GM12878 (cell line): ENCODE measurements at regions not wholly inside any gene's neighbourhood (a gene's known extent, or its start where the extent isn't known, plus 50 kb on each side); places are given as distances from the start of the nearest gene placed in this dataset.

ENCODE experiments used
- BCL11A ChIP-seq: IDR thresholded peaks from 2 replicates; pipeline ENCODE4 v1.6.1; 2011; ENCODE audit warnings: low read depth, low read length
- CEBPB ChIP-seq, 2 experiments: fragments of 150-350 bp in 1 of 2; IDR thresholded peaks; 2 replicates each; pipeline ENCODE4 v1.6.1; 2012 to 2014; ENCODE audit warnings: low read depth in 2 of 2, low read length in 2 of 2, borderline replicate concordance in 1 of 2, inconsistent platforms in 1 of 2
- CREM ChIP-seq: IDR thresholded peaks from 2 replicates; pipeline ENCODE4 v1.6.1; 2014; ENCODE audit warnings: antibody characterized with exemption, low read depth
- CTCF ChIP-seq, 3 experiments: IDR thresholded peaks in 2 of 3; conservative IDR thresholded peaks in 1 of 3; 2 replicates each; pipeline ENCODE4 v1.5.1; 2011; ENCODE audit warnings: low read depth in 3 of 3, low read length in 3 of 3, mild to moderate bottlenecking in 3 of 3, control low read depth in 2 of 3, moderate library complexity in 2 of 3, inconsistent platforms in 1 of 3, mixed read lengths in 1 of 3; ENCODE audit not compliant: control insufficient read depth in 2 of 3, insufficient read depth in 1 of 3; ENCODE audit errors: extremely low read depth in 1 of 3
- EZH2 ChIP-seq: IDR thresholded peaks from 2 replicates; pipeline ENCODE4 v1.6.1; 2012; ENCODE audit warnings: low read depth, mild to moderate bottlenecking, control low read depth, inconsistent platforms, low read length, borderline replicate concordance; ENCODE audit not compliant: control insufficient read depth
- FOXK2 ChIP-seq: fragments of 450-650 bp; IDR thresholded peaks from 2 replicates; pipeline ENCODE4 v1.6.1; 2017; ENCODE audit warnings: mild to moderate bottlenecking, moderate library complexity
- GABPA ChIP-seq: IDR thresholded peaks from 2 replicates; pipeline ENCODE4 v1.6.1; 2014; ENCODE audit warnings: antibody characterized with exemption, low read depth, mild to moderate bottlenecking, inconsistent platforms
- MTA2 ChIP-seq: fragments of 450-650 bp; IDR thresholded peaks from 2 replicates; pipeline ENCODE4 v1.6.1; 2016; ENCODE audit warnings: low read depth, mild to moderate bottlenecking, moderate library complexity
- NR2C2 ChIP-seq: IDR thresholded peaks from 2 replicates; pipeline ENCODE4 v1.6.1; 2011; ENCODE audit warnings: borderline replicate concordance, low read depth; ENCODE audit not compliant: control insufficient read depth, insufficient read length
- RFX5 ChIP-seq: IDR thresholded peaks from 2 replicates; pipeline ENCODE4 v1.6.1; 2011; ENCODE audit warnings: low read depth, low read length, improper control_type of control experiment
- SIX5 ChIP-seq: IDR thresholded peaks from 2 replicates; pipeline ENCODE4 v1.6.1; 2011; ENCODE audit warnings: mild to moderate bottlenecking, low read depth, low read length, moderate library complexity; ENCODE audit not compliant: severe bottlenecking
- TBL1XR1 ChIP-seq: IDR thresholded peaks from 2 replicates; pipeline ENCODE4 v1.6.1; 2012; ENCODE audit warnings: low read depth, low read length, improper control_type of control experiment
- YY1 ChIP-seq: IDR thresholded peaks from 2 replicates; pipeline ENCODE4 v1.6.1; 2011; ENCODE audit warnings: low read depth, mild to moderate bottlenecking, low read length
- ZNF274 ChIP-seq: IDR thresholded peaks from one replicate; pipeline ENCODE4 v1.8.0; 2011; ENCODE audit not compliant: insufficient read length, insufficient read depth

GRCh38 chr10:31099664-31100063 lies 68.0 kb upstream of the ZNF438 start:
- TF ChIP-seq RFX5 (no peak), MTA2 (no peak), CREM (no peak), CTCF (IDR thresholded peaks at IDR 0.05 in 2 of 3, conservative IDR thresholded peaks at IDR 0.05 in 1 of 3; ENCODE audit: control insufficient read depth in 2 of 3, extremely low read depth in 1 of 3, insufficient read depth in 1 of 3, low read depth in 3 of 3, low read length in 3 of 3) (no peak), NR2C2 (no peak), SIX5 (no peak), YY1 (no peak), FOXK2 (no peak), CEBPB (IDR thresholded peaks at IDR 0.05; ENCODE audit: borderline replicate concordance in 1 of 2, low read depth in 2 of 2, low read length in 2 of 2) (no peak), GABPA (no peak), ZNF274 (no peak), BCL11A (no peak), TBL1XR1 (no peak), EZH2 (no peak)
